Nephron progenitor cell (in vitro differentiated cells): ENCODE measurements at regions not wholly inside any gene's neighbourhood (a gene's known extent, or its start where the extent isn't known, plus 50 kb on each side); places are given as distances from the start of the nearest gene placed in this dataset.

ENCODE experiments used
- DNase-seq: peaks from one replicate; pipeline ENCODE4 v3.0.0; 2021
- H3K27ac Mint-ChIP-seq: 2 replicates; pipeline ENCODE4 v1.8.0; 2021; ENCODE audit warnings: mild to moderate bottlenecking, moderate library complexity, mixed read lengths
- H3K27me3 Mint-ChIP-seq: 2 replicates; pipeline ENCODE4 v1.8.0; 2021; ENCODE audit warnings: mild to moderate bottlenecking, low read depth, mixed read lengths; ENCODE audit not compliant: poor library complexity
- H3K36me3 Mint-ChIP-seq: 2 replicates; pipeline ENCODE4 v1.8.0; 2021; ENCODE audit warnings: low read depth, mixed read lengths
- H3K4me1 Mint-ChIP-seq: 2 replicates; pipeline ENCODE4 v1.8.0; 2021; ENCODE audit warnings: mixed read lengths
- H3K4me3 Mint-ChIP-seq: 2 replicates; pipeline ENCODE4 v1.8.0; 2021; ENCODE audit warnings: mild to moderate bottlenecking, moderate library complexity, mixed read lengths
- H3K9me3 Mint-ChIP-seq: 2 replicates; pipeline ENCODE4 v1.8.0; 2021; ENCODE audit warnings: mild to moderate bottlenecking, moderate library complexity, mixed read lengths
- CTCF ChIP-seq: fragments of 200-600 bp; sonication (generic); IDR thresholded peaks from 2 replicates; pipeline ENCODE4 v1.5.0; 2021; ENCODE audit warnings: antibody characterized with exemption

DNA sequence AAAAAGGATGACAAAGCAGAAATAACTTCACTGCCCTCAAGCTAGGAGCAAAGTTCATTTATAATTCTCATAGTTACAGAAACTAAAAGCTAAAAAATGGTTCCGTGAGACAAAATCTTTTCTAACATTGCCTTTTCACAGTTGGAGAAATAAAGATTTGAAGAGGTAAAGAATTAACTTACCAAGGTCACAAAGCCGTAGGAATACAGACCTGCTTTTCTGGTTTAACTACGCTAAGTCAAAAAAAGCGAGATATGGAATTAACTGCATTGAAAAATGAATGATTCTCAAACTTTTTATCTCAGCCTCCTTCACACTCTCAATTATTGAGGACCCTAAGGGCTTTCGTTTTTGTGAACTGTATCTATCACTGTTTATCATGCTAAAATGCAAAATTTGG is 95.3 kb downstream of the SLC17A6 start:
- Mint-ChIP-seq H3K27me3 (peaks cover 7% of the 10 kb centered on the region), H3K36me3 (peaks cover 9% of the 10 kb centered on the region), H3K27ac (no peak overlapping the region), H3K4me1 (peaks cover 17% of the 10 kb centered on the region), H3K9me3 (peaks cover 26% of the 10 kb centered on the region), H3K4me3 (no peak overlapping the region)
- no peak for TF ChIP-seq CTCF
- DNase-seq, result no peak

- peaks cover 17% of the 10 kb centered on the region for H3K4me1 Mint-ChIP-seq
- peaks cover 7% of the 10 kb centered on the region for H3K27me3 Mint-ChIP-seq
- H3K9me3 Mint-ChIP-seq, result peaks cover 27% of the 10 kb centered on the region
- peaks cover 9% of the 10 kb centered on the region for H3K36me3 Mint-ChIP-seq
- TF ChIP-seq CTCF, result no peak
- no peak for DNase-seq
- no peak overlapping the region for H3K4me3 Mint-ChIP-seq
- no peak overlapping the region for H3K27ac Mint-ChIP-seq
Observed at GRCh38 chr11:22433094-22433455, 94.9 kb downstream of the SLC17A6 start.

DNA sequence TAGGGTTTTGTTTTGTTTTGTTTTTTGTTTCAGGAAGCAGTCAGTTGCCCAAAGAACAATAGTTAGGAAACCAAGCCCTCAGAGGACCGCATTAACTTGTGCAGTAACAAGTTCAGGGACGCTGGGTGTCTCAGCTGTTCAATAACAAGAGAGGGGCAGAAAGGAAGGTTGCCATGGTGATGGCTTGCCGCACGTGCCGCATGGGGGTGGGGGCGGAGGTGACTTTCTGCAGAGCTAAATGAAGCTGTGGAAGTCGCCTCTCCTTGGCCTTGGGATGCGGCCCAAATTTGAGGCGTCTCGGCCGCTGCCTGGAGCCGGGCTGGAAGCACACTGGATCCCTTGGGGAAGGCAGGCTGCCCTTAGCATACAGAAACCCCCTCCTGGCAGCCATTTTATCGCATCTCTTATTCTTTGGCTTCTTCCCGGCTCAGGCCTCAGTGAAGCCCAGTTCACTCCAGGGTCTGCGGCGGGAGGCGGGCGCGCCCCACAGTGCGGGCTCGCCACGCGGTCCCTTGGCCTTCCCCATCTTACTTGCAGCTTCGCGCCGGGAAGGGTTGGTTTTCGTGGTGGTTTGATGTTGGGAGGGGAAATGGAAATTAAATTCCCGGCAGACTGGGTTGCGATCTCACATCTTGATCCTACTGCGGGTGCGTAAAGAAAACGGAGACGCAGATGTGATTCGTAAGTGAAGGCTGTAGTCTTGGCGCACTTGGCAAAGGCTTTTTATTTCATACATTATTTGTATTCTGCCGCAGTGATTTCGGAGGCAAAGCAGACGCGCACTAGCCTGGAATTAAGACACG is 94.3 kb downstream of the SLC17A6 start:
- H3K9me3 Mint-ChIP-seq, result peaks cover 33% of the 10 kb centered on the region
- H3K4me3 Mint-ChIP-seq, result no peak overlapping the region
- no peak for TF ChIP-seq CTCF
- H3K27me3 Mint-ChIP-seq, result peaks cover 7% of the 10 kb centered on the region
- H3K4me1 Mint-ChIP-seq, result peaks cover 17% of the 10 kb centered on the region
- DNase-seq, result peak; percentile 40
- peak overlapping the region; percentile 80 for H3K27ac Mint-ChIP-seq
- H3K36me3 Mint-ChIP-seq, result peaks cover 9% of the 10 kb centered on the region

GRCh38 chr11:22431106-22431505 is 92.9 kb downstream of the SLC17A6 start:
- peaks cover 17% of the 10 kb centered on the region for H3K4me1 Mint-ChIP-seq
- H3K36me3 Mint-ChIP-seq, result peaks cover 9% of the 10 kb centered on the region
- DNase-seq, result peak; percentile 2
- H3K27me3 Mint-ChIP-seq, result peaks cover 7% of the 10 kb centered on the region
- H3K9me3 Mint-ChIP-seq, result peaks cover 34% of the 10 kb centered on the region
- no peak for TF ChIP-seq CTCF
- H3K27ac Mint-ChIP-seq, result peak overlapping the region; percentile 64
- no peak overlapping the region for H3K4me3 Mint-ChIP-seq

- Mint-ChIP-seq H3K9me3 (peaks cover 34% of the 10 kb centered on the region), H3K4me3 (no peak overlapping the region), H3K27ac (no peak overlapping the region), H3K36me3 (peaks cover 9% of the 10 kb centered on the region), H3K27me3 (peaks cover 7% of the 10 kb centered on the region), H3K4me1 (peaks cover 17% of the 10 kb centered on the region)
- no peak for TF ChIP-seq CTCF
- DNase-seq, result no peak
Observed at GRCh38 chr11:22430639-22431038, 92.5 kb downstream of the SLC17A6 start.

DNA sequence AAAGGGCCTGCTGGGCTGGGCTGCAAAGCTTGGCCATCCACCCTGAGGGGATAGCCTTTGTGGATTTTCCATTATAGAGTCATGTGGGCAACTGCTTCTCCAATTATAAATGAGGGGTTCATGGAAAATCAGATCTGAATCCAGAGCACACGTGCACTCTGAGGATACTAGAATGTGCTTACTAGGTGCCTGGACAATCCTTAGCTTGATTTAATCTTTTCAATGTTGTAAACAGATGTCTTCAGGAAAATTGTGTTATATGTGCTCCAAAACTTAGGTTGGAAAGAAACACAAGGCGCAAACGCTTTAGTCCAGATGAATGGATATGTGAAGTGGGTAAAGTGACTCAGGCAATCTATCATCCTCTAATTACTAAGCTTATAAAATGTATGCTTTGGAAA is 92.0 kb downstream of the SLC17A6 start:
- H3K27ac Mint-ChIP-seq, result no peak overlapping the region
- H3K4me3 Mint-ChIP-seq, result no peak overlapping the region
- TF ChIP-seq CTCF, result no peak
- H3K36me3 Mint-ChIP-seq, result peaks cover 9% of the 10 kb centered on the region
- DNase-seq, result no peak
- peaks cover 32% of the 10 kb centered on the region for H3K9me3 Mint-ChIP-seq
- H3K27me3 Mint-ChIP-seq, result peaks cover 6% of the 10 kb centered on the region
- H3K4me1 Mint-ChIP-seq, result peaks cover 17% of the 10 kb centered on the region
